HG03460 (cell line): ENCODE measurements at regions not wholly inside any gene's neighbourhood (a gene's known extent, or its start where the extent isn't known, plus 50 kb on each side); places are given as distances from the start of the nearest gene placed in this dataset.
"Not testable (repeated sequence)": the region's sequence is repeated elsewhere in the genome, so short reads cannot be mapped to it uniquely, and the experiment has no call there.

ENCODE experiments used
- ATAC-seq: cut with Tn5 transposase; IDR thresholded peaks from one replicate; pipeline ENCODE4 v1.9.1; 2021; ENCODE audit not compliant: unreplicated experiment

DNA sequence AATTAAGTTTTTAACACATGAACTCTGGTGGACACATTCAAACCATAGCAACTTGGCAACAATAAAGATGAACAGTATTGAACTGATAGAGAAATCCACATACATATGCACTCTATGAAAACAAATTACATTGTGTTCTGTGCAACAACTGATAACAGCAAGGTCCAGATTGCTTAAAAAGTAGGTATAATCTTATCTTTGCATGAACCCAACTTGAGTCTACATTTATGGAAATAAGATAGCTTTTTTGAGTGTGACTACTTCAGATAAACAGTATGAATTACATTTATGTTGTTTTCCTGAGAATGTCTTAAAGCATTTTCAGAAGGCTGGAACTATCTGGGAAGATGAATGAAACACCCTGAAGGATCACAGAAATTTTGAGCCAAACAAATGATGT lies 212.6 kb upstream of the GK2 start:
- ATAC-seq = no peak

DNA sequence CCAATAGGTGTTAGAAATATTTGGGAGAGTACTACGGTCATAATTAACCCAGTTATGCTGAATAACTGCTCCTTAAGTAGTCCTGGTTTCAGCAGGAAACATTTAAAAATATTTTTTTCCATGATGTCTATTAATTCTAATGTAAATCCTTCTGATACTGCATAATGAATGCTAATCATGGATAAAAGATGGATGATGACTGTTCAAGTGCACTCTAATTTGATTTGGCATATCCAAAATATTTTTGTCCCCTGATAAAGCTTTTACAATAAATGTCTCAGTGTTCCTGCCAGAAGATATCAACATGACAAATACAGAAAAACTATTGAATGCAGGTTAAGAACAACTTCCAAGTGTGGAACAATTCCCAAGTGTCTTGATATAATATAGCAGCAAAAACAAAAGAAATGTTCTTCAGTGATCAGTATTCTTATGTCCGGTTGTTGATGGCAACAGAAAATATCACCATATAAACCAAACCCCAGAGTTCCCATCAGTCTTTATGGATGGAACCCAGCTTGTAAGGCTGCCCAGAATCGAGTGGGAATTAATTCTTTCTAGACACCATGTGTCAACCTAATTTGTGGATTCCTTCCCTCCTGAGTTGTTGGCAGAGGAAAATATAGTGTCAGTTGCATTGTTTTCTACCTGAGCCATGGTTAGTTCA lies 205.4 kb upstream of the GK2 start:
- ATAC-seq = no peak

GRCh38 chr4:79611026-79611425 lies 203.0 kb upstream of the GK2 start:
- no peak for ATAC-seq

GRCh38 chr4:79609817-79610216 lies 201.8 kb upstream of the GK2 start:
- no peak for ATAC-seq

GRCh38 chr4:79607979-79608378 lies 200.0 kb upstream of the GK2 start:
- ATAC-seq = no peak

DNA sequence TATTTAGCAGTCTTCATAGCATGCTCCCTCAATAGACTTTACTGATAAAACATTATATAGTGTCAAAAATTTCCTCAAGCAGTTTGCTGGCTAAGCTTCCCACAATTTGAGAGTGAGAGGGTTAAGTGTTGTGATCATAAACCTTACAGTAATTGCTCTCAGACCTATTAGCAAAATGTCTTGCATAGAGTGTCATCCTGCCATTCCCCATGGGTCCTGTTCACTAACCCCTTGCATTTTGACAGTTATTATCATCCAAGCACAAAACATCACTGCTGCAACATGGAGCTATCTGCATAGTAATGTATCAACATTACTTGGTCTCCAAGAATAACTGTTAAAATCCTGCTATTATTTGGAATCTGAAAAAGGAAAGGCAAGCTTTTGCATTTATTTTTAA lies 196.1 kb upstream of the GK2 start:
- no peak for ATAC-seq

GRCh38 chr4:79603681-79604080 lies 195.7 kb upstream of the GK2 start:
- ATAC-seq = peak; percentile 63

DNA sequence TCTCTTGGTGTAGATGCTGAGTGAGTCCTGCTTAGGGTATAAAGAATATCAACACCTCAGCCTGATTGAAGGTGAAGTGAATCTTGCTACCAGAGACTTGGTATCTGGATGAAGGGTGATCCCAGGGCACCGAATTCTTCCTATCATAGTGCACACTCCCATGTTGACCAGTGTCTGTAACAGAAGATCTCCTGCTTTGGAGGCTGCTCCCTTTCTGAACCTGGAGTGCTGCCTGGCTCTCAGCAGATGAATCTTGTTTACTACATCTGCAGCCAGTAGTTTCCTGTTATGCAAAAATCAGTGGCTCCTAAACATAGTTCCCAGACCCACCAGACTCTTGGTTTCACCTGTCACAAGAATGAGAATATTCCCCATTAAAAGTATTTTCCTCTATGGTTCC lies 191.7 kb upstream of the GK2 start:
- ATAC-seq = no peak

GRCh38 chr4:79598801-79599200 lies 190.8 kb upstream of the GK2 start:
- ATAC-seq = no peak

DNA sequence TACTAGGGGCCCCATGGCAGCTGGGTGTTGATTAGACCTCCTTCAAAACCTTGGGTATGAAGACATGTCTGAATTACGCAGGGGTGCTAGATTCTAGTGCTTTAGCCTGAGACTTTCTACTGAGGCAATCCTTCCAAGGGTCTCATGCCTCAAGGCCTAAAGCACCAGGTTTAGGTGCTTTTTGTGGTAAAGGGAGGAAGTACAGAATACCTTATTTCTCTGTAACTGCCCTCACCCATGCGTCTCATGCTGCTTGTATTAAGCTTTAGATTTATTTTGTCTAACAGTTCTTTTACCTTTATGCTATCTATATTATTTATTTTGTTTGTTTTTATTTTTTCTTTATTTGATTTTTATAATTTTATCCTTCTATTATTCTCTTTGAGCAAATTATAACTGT lies 190.2 kb upstream of the GK2 start:
- ATAC-seq = no peak

- ATAC-seq = no peak
Observed at GRCh38 chr4:79597266-79597665, 189.2 kb upstream of the GK2 start.

DNA sequence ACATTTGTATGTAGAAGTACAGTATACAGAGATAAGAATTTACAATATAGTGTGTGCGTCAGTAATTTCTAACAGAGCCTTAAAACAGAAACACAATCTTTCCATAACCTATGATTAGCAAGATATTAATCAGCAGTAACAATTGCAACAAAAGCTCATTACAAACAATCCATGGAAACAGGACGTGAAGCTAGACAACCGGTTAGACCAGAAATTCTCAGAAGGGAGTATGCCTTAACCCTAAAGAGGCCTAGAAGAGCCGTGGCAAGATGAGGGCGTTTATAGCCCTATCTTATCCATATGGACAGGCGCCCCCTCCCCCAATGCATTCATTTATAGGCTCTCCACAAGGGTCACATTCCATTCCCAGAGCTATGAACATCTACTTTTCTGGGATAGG lies 184.2 kb upstream of the GK2 start:
- ATAC-seq = not testable (repeated sequence)

DNA sequence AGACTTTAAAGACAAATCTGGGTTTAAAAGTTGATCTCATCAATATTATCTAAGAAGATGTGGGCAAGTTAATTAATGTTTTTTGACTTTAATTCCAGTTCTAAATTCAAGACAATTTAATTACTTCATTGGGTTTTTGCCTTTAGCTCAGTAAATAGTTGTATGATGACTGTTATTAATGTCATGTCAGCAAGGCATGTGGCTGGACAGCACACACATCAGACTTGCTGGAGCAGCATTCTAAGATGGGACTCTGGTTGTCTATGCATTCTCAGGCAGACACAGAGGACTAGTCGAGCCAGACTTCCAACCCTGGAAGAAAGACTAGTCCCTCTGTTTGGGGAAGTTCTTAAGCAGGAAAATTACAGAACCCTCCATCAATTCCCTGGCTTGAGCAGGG lies 180.7 kb upstream of the GK2 start:
- ATAC-seq = no peak

GRCh38 chr4:79587207-79587606 lies 179.2 kb upstream of the GK2 start:
- not testable (repeated sequence) for ATAC-seq

DNA sequence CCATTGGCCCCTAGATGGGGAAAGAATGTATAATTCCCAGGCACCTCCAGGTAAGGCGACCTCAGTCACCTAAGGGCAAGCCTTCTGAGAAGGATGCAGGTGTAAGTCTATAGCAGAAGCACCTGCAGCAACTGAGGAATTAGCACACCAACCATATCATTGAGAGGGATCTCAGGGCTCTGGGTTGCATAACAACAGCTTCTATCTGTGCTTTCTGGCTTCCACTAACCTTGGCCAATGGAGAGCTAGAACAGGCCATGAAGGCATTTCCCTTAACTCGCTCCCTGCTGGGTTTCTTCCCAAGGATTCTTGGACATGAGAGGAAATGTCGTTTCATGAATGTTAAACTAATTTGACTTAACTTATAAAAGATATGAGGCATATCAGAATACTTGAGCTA lies 177.8 kb upstream of the GK2 start:
- no peak for ATAC-seq

DNA sequence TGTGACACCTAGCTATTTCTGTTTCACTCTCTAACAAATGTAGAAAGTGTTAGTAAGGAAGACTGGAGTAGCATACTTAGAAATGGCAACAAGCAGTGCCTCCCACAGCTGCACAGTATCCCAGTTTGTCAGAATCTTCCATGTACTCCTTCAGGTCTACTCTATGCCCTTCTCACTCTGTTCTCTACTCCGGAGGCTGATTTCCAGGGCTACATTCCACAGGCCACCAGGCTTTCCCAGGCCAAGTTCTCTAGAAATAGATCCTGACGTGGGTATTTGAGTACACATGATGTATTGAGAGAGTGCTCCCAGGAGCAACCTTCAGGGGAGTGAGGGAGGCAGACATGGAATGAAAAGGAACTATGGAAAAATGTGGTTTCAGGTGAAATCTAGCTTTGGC lies 177.3 kb upstream of the GK2 start:
- no peak for ATAC-seq

- no peak for ATAC-seq
Observed at GRCh38 chr4:79584902-79585301, 176.9 kb upstream of the GK2 start.

- ATAC-seq = no peak
Observed at GRCh38 chr4:79584352-79584751, 176.3 kb upstream of the GK2 start.

DNA sequence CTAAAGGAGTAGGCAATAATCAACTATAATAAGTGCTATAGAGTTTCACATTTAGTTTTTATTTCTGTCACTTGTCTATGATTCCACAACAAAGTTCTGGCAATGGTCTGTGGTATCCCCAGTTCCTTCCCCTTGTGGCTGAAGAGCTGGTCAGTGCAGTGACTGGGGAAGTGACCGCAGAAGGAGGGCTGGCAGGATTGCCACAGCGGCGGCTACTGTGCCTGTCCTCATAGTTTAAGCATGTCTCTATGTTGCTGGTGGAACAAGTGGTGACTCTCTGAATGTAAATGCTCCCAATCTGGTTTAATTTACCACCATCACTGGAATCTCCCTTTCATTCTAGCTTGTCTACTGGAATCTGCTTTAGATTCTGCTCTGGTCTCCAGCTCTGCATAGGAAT lies 170.6 kb upstream of the GK2 start:
- ATAC-seq = no peak

- ATAC-seq = no peak
Observed at GRCh38 chr4:79576429-79576753, 168.4 kb upstream of the GK2 start.

DNA sequence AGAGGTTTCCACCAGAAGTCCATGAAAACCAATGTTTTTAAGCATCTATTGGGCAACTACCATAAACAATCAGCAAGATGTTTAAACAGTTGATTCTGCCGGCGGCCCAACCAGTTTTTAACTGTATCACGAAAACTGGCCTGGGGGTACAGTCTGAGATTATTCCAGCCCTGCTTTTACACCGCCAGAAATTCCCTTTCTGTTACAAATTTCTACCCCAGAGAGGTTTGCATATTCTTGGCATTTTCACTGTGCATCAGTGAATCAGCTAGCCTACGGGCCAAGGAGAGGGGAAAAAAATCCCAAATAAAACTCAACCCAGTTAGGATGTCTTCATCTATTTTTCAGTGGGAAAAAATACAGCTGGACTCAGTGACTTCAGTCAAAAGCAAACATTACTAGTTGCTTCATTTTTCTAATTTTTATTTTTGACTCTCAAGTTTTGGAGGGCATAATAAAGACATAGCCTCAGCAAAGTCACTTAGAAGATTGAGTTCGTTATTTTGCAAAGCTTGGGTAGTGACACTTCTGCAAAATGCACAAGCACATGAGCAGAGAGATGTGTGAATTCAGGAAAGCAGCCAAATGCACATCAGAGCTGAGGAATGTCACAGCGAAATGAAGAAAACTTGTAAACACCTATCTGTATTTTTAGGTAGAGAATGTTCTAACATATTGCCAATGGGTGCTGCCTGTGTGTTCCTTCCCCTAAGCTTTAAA lies 167.8 kb upstream of the GK2 start:
- ATAC-seq = no peak

DNA sequence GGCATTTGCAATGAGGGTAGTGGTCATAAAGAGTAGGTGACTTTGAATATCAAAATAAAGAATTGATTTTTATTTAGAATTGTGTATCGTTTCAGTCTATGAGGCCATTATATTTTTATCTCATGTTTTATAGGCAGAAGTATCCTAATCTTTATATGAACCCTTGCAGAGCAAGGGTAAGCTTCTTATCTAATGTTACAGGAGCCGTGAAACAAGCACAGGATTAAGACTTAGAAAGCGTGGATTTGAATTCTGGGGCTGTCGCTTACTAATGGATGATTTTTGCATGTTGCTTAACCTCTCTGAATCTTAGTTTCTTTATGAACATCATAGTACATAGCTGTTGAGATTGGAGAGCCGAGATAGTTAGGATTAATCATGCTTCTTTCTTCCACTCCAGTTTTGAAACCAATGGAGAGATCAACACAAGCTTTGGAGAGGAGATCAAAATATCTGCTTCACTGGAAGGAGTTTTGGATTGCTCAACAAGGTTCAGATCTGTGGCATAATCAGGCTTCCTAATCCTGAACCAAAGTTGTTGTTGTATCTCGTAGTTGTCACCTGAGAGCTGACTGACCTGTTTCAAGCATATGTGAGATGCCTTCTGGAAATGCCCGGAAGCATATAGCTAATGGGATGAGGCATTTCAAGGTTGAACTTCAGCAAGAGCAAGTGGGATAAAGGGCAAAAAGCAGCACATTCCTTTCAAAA lies 166.9 kb upstream of the GK2 start:
- no peak for ATAC-seq
